SK-N-SH (cell line): ENCODE measurements at regions not wholly inside any gene's neighbourhood (a gene's known extent, or its start where the extent isn't known, plus 50 kb on each side); places are given as distances from the start of the nearest gene placed in this dataset.
"Not testable (repeated sequence)": the region's sequence is repeated elsewhere in the genome, so short reads cannot be mapped to it uniquely, and the experiment has no call there.

Experiments used
- CTCF ChIP-seq: fragments of 200-600 bp; sonication (generic); IDR thresholded peaks from 2 replicates; pipeline ENCODE4 v1.6.1; 2017; ENCODE audit warnings: antibody characterized with exemption, mild to moderate bottlenecking, moderate library complexity
- EP300 ChIP-seq, 2 experiments: IDR thresholded peaks; 2 replicates each; pipeline versions ENCODE4 v1.4.0 to v1.6.1; 2012; ENCODE audit warnings: borderline replicate concordance in 1 of 2, low read depth in 1 of 2, low read length in 1 of 2
- EZH2phosphoT487 ChIP-seq: fragments of 200-600 bp; sonication (generic); IDR thresholded peaks from 2 replicates; pipeline ENCODE4 v1.6.1; 2017; ENCODE audit warnings: low read depth, mixed run types, mild to moderate bottlenecking, antibody characterized with exemption, moderate library complexity, borderline replicate concordance
- FOXJ3 ChIP-seq: sonication (generic); formaldehyde crosslinking; IDR thresholded peaks from 2 replicates; pipeline ENCODE4 v1.5.1; 2020; ENCODE audit warnings: mild to moderate bottlenecking, missing genetic modification reagents
- JUND ChIP-seq: IDR thresholded peaks from 2 replicates; pipeline ENCODE4 v1.4.0; 2012
- MXI1 ChIP-seq: IDR thresholded peaks from 2 replicates; pipeline ENCODE4 v1.6.1; 2012; ENCODE audit warnings: mild to moderate bottlenecking, low read depth, low read length, improper control_type of control experiment
- POLR2AphosphoS5 ChIP-seq: IDR thresholded peaks from 2 replicates; pipeline ENCODE4 v1.6.1; 2012; ENCODE audit warnings: low read depth, low read length
- TEAD4 ChIP-seq: IDR thresholded peaks from 2 replicates; pipeline ENCODE4 v1.4.0; 2012; ENCODE audit warnings: mild to moderate bottlenecking, borderline replicate concordance; ENCODE audit not compliant: insufficient read depth
- ZBTB33 ChIP-seq: IDR thresholded peaks from 2 replicates; pipeline ENCODE4 v1.4.0; 2012; ENCODE audit warnings: low read depth, borderline replicate concordance
- TF ChIP-seq, protein P1 (sequence below): IDR thresholded peaks from 2 replicates; pipeline ENCODE4 v1.6.1; 2012; ENCODE audit warnings: mild to moderate bottlenecking, low read depth, low read length, moderate library complexity

DNA sequence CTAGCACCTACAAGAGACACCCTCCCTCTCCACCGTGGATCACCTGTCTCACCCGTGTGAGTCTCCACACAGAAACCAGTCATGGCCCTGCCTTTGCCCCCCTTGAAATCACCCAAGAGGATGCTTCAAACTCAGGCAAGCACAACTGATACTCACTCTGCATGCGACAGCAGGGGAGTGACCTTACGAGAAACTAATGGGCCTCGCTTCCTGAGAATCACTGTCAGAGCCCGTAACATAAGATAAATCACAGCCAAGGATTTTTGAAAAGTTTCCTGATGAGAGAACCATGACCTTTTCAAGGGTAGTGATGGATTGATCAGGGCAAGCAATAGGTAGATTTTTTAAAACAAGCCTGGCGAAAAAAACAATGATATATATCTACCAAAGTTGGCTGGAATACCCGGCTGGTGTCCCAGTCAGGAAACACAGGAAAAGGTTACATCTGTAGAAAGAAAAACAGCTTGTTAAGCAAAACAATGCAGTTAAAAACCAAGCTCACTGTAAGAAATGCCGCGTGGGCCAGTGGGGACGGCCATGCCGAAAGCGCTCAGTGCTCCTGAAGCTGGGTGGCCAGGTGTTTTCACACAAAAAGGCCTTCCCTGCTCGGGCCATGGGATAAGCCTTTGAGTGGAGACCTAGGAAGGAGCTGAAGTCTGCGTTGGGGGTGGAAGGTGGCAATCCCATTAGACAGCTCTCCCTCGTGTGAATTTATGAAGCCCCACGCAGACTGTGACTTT lies 388.6 kb upstream of the FRG1 start:
- TF ChIP-seq CTCF; EP300 (IDR thresholded peaks at IDR 0.05; ENCODE audit: borderline replicate concordance in 1 of 2, low read depth in 1 of 2, low read length in 1 of 2); TEAD4; EZH2phosphoT487; MXI1; POLR2AphosphoS5; ZBTB33; JUND; FOXJ3 (CRISPR knock-in tag): not testable (repeated sequence)
- TF ChIP-seq, protein P1, sequence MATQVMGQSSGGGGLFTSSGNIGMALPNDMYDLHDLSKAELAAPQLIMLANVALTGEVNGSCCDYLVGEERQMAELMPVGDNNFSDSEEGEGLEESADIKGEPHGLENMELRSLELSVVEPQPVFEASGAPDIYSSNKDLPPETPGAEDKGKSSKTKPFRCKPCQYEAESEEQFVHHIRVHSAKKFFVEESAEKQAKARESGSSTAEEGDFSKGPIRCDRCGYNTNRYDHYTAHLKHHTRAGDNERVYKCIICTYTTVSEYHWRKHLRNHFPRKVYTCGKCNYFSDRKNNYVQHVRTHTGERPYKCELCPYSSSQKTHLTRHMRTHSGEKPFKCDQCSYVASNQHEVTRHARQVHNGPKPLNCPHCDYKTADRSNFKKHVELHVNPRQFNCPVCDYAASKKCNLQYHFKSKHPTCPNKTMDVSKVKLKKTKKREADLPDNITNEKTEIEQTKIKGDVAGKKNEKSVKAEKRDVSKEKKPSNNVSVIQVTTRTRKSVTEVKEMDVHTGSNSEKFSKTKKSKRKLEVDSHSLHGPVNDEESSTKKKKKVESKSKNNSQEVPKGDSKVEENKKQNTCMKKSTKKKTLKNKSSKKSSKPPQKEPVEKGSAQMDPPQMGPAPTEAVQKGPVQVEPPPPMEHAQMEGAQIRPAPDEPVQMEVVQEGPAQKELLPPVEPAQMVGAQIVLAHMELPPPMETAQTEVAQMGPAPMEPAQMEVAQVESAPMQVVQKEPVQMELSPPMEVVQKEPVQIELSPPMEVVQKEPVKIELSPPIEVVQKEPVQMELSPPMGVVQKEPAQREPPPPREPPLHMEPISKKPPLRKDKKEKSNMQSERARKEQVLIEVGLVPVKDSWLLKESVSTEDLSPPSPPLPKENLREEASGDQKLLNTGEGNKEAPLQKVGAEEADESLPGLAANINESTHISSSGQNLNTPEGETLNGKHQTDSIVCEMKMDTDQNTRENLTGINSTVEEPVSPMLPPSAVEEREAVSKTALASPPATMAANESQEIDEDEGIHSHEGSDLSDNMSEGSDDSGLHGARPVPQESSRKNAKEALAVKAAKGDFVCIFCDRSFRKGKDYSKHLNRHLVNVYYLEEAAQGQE, result not testable (repeated sequence)
